HepG2 (cell line): ENCODE measurements at regions not wholly inside any gene's neighbourhood (a gene's known extent, or its start where the extent isn't known, plus 50 kb on each side); places are given as distances from the start of the nearest gene placed in this dataset.

Source experiments
- MAFF ChIP-seq: IDR thresholded peaks from 2 replicates; pipeline ENCODE4 v1.6.1; 2011; ENCODE audit warnings: low read depth, low read length, improper control_type of control experiment
- ZNF33A ChIP-seq: sonication (generic); formaldehyde crosslinking; IDR thresholded peaks from 2 replicates; pipeline ENCODE4 v1.5.1; 2020; ENCODE audit warnings: missing genetic modification reagents, mild to moderate bottlenecking, moderate library complexity, borderline replicate concordance

- TF ChIP-seq MAFF, result no peak
- TF ChIP-seq ZNF33A (CRISPR knock-in tag), result no peak
These were observed 2008.4 kb upstream of the PIK3C3 start for GRCh38 chr18:39946623-39947061.
